ENCODE measurements at regions not wholly inside any gene's neighbourhood (a gene's known extent, or its start where the extent isn't known, plus 50 kb on each side); places are given as distances from the start of the nearest gene placed in this dataset.

GRCh38 chr18:56200381-56200911 lies 437.9 kb downstream of the TXNL1 start (continued):
- TF ChIP-seq, protein P1, sequence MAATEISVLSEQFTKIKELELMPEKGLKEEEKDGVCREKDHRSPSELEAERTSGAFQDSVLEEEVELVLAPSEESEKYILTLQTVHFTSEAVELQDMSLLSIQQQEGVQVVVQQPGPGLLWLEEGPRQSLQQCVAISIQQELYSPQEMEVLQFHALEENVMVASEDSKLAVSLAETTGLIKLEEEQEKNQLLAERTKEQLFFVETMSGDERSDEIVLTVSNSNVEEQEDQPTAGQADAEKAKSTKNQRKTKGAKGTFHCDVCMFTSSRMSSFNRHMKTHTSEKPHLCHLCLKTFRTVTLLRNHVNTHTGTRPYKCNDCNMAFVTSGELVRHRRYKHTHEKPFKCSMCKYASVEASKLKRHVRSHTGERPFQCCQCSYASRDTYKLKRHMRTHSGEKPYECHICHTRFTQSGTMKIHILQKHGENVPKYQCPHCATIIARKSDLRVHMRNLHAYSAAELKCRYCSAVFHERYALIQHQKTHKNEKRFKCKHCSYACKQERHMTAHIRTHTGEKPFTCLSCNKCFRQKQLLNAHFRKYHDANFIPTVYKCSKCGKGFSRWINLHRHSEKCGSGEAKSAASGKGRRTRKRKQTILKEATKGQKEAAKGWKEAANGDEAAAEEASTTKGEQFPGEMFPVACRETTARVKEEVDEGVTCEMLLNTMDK (IDR thresholded peaks at IDR 0.05; ENCODE audit: borderline replicate concordance, insufficient read depth, low read depth, low read length, poor library complexity, severe bottlenecking) = no peak
- no peak for TF ChIP-seq NCOA2 (IDR thresholded peaks at IDR 0.05; ENCODE audit: partially characterized antibody in 2 of 2)

DNA sequence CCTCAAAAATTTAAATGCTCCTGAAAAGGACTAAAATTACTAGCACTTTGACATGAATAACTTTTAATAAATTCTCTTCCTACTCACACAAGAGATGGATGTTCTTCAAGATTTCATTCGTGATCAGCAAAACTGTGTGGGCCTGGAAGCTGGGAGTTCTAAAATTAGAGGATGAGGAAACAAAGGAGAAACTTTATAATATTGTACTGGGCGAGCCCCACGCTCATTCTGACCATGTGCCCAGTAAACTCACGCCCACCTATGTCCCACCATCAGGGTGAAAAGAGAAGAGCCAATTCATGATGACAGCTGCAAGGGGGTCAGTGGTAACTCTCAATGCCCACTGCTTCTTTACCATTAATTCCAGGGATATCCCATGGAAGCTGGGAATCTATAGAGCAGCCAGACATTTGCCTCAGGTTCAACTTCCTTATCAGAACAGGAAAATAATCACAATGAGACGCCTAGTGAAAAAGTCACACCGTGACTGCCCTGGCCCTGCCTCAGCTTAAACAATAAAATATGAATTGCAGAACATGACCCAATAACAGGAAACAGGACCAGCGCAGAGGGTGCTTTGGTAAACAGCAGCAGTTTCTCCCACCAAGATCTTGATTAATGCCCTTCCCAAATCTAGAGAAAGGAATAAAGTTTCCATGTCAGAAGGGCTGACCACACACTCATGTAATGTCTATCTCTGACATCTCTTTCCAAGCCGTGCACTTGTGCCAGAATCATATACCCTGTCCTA lies 438.6 kb downstream of the TXNL1 start:
- H3K9me3 ChIP-seq (replicated peaks; ENCODE audit: control insufficient read depth, insufficient read depth, low read depth, low read length) = no peaks in the 10 kb centered on the region
- TF ChIP-seq, protein P2, sequence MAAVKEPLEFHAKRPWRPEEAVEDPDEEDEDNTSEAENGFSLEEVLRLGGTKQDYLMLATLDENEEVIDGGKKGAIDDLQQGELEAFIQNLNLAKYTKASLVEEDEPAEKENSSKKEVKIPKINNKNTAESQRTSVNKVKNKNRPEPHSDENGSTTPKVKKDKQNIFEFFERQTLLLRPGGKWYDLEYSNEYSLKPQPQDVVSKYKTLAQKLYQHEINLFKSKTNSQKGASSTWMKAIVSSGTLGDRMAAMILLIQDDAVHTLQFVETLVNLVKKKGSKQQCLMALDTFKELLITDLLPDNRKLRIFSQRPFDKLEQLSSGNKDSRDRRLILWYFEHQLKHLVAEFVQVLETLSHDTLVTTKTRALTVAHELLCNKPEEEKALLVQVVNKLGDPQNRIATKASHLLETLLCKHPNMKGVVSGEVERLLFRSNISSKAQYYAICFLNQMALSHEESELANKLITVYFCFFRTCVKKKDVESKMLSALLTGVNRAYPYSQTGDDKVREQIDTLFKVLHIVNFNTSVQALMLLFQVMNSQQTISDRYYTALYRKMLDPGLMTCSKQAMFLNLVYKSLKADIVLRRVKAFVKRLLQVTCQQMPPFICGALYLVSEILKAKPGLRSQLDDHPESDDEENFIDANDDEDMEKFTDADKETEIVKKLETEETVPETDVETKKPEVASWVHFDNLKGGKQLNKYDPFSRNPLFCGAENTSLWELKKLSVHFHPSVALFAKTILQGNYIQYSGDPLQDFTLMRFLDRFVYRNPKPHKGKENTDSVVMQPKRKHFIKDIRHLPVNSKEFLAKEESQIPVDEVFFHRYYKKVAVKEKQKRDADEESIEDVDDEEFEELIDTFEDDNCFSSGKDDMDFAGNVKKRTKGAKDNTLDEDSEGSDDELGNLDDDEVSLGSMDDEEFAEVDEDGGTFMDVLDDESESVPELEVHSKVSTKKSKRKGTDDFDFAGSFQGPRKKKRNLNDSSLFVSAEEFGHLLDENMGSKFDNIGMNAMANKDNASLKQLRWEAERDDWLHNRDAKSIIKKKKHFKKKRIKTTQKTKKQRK (IDR thresholded peaks at IDR 0.05; ENCODE audit: borderline replicate concordance, low read depth, low read length) = no peak
- no peak for TF ChIP-seq ZBTB11 (CRISPR knock-in tag; IDR thresholded peaks at IDR 0.05)
- no peak for TF ChIP-seq ZNF445 (CRISPR knock-in tag; IDR thresholded peaks at IDR 0.05; ENCODE audit: low read depth)
- TF ChIP-seq CTCF (IDR thresholded peaks at IDR 0.05 in 2 of 3, conservative IDR thresholded peaks at IDR 0.05 in 1 of 3; ENCODE audit: insufficient read depth in 2 of 3, low read depth in 1 of 3, low read length in 3 of 3) = no peak

More for the DNA sequence above, 438.6 kb downstream of the TXNL1 start:
- Histone ChIP-seq H3K27me3 (ENCODE audit: control insufficient read depth in 2 of 2, insufficient read depth in 2 of 2, low read length in 2 of 2) (no peaks in the 10 kb centered on the region), H2AFZ (ENCODE audit: low read depth, low read length) (no peak overlapping the region), H3K4me1 (replicated peaks in 1 of 2; ENCODE audit: control insufficient read depth in 2 of 2, insufficient read depth in 2 of 2, low read length in 2 of 2) (no peaks in the 10 kb centered on the region), H3K4me3 (no peak overlapping the region), H3K79me2 (ENCODE audit: control insufficient read depth, insufficient read depth, low read length) (no peaks in the 10 kb centered on the region), H3K36me3 (ENCODE audit: control insufficient read depth, insufficient read depth, low read length) (no peaks in the 10 kb centered on the region), H3K4me2 (ENCODE audit: insufficient read depth, low read length) (no peak overlapping the region), H3K9me1 (ENCODE audit: control insufficient read depth, insufficient read depth, low read length) (no peaks in the 10 kb centered on the region), H3K27ac (ENCODE audit: extremely low read depth, low read depth, low read length) (no peak overlapping the region), H4K20me1 (replicated peaks; ENCODE audit: control insufficient read depth, insufficient read depth, low read length) (no peaks in the 10 kb centered on the region), H3K9ac (ENCODE audit: insufficient read depth in 1 of 2, low read depth in 2 of 2, low read length in 2 of 2) (no peak overlapping the region)
- POLR2A ChIA-PET = no interaction called here
- no peak for FAIRE-seq
- BruUV-seq (replicated peaks) = no TSS peak
- intact Hi-C loops (cut with micrococcal nuclease) = no loop called here
- in situ Hi-C loops (cut with MboI) = no loop called here
- 1% methylated on average over 8 of the region's 8 CpGs for WGBS (ENCODE audit: insufficient coverage, low coverage, missing lambda C conversion rate)
- CTCF ChIA-PET (ENCODE audit: low intra/inter-chr PET ratio) = no interaction called here
- DNase-seq (ENCODE audit: extremely low read depth in 1 of 4, low spot score in 3 of 4) = no peak
- no peak for ATAC-seq
